HEK293T (cell line): ENCODE measurements at regions not wholly inside any gene's neighbourhood (a gene's known extent, or its start where the extent isn't known, plus 50 kb on each side); places are given as distances from the start of the nearest gene placed in this dataset.

Source experiments
- BHLHE40 ChIP-seq: fragments of 450-650 bp; IDR thresholded peaks from 2 replicates; pipeline ENCODE4 v1.6.1; 2016; ENCODE audit warnings: mild to moderate bottlenecking, moderate library complexity, borderline replicate concordance
- FOXA1 ChIP-seq: fragments of 450-650 bp; IDR thresholded peaks from 2 replicates; pipeline ENCODE4 v1.6.1; 2016; ENCODE audit warnings: mild to moderate bottlenecking
- FOXK2 ChIP-seq: fragments of 450-650 bp; IDR thresholded peaks from 2 replicates; pipeline ENCODE4 v1.6.1; 2016; ENCODE audit warnings: mild to moderate bottlenecking
- HDGF ChIP-seq: fragments of 450-650 bp; IDR thresholded peaks from 2 replicates; pipeline ENCODE4 v1.6.1; 2017; ENCODE audit warnings: antibody characterized with exemption, borderline replicate concordance
- L3MBTL2 ChIP-seq: fragments of 450-650 bp; conservative IDR thresholded peaks from 2 replicates; pipeline ENCODE4 v1.6.1; 2016; ENCODE audit warnings: mild to moderate bottlenecking
- NFRKB ChIP-seq: fragments of 450-650 bp; IDR thresholded peaks from 2 replicates; pipeline ENCODE4 v1.6.1; 2016; ENCODE audit warnings: mild to moderate bottlenecking, moderate library complexity
- SP1 ChIP-seq: fragments of 450-650 bp; IDR thresholded peaks from 2 replicates; pipeline ENCODE4 v1.6.1; 2017
- SUZ12 ChIP-seq: fragments of 450-650 bp; IDR thresholded peaks from 2 replicates; pipeline ENCODE4 v1.6.1; 2016; ENCODE audit warnings: mild to moderate bottlenecking
- TARDBP ChIP-seq: fragments of 450-650 bp; IDR thresholded peaks from 2 replicates; pipeline ENCODE4 v1.6.1; 2016

DNA sequence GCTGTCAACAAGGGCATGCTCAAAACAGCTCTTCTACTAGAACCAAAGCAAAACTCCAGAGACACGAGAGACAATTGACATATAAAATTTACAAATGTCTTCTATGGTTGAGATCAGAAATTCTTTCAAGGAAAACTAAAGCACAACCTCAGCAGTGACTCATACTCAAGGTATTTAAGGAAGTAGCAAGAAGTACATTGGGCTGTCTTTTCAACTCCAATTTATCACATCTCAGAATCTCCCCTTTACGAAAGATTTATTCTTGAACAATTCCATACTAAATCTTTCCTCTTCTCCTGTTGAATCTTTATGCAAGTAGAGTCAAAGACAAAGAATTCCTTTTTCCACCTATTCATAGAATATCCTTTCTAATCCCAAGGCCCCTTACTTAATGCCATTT, 324.0 kb downstream of the IRS1 start:
- TF ChIP-seq BHLHE40: no peak
- TF ChIP-seq FOXA1: no peak
- TF ChIP-seq SUZ12: no peak
- no peak for TF ChIP-seq SP1
- TF ChIP-seq TARDBP: no peak
- no peak for TF ChIP-seq L3MBTL2
- no peak for TF ChIP-seq NFRKB
- no peak for TF ChIP-seq HDGF
- no peak for TF ChIP-seq FOXK2
